C4-2B (cell line): ENCODE measurements at regions not wholly inside any gene's neighbourhood (a gene's known extent, or its start where the extent isn't known, plus 50 kb on each side); places are given as distances from the start of the nearest gene placed in this dataset.

Experiments used
- CTCF ChIP-seq: fragments of 450-650 bp; conservative IDR thresholded peaks from 2 replicates; pipeline ENCODE4 v1.5.1; 2017; ENCODE audit warnings: mild to moderate bottlenecking
- ZFX ChIP-seq: fragments of 450-650 bp; IDR thresholded peaks from 2 replicates; pipeline ENCODE4 v1.6.1; 2017

- TF ChIP-seq CTCF (no peak), ZFX (no peak)
These were observed 82.4 kb downstream of the KLF6 start for GRCh38 chr10:3702569-3702968.
